SK-N-SH (cell line): ENCODE measurements at regions not wholly inside any gene's neighbourhood (a gene's known extent, or its start where the extent isn't known, plus 50 kb on each side); places are given as distances from the start of the nearest gene placed in this dataset.

Experiments used
- CTCF ChIP-seq: fragments of 200-600 bp; sonication (generic); IDR thresholded peaks from 2 replicates; pipeline ENCODE4 v1.6.1; 2017; ENCODE audit warnings: antibody characterized with exemption, mild to moderate bottlenecking, moderate library complexity
- EP300 ChIP-seq, 2 experiments: IDR thresholded peaks; 2 replicates each; pipeline versions ENCODE4 v1.4.0 to v1.6.1; 2012; ENCODE audit warnings: borderline replicate concordance in 1 of 2, low read depth in 1 of 2, low read length in 1 of 2
- FOXJ3 ChIP-seq: sonication (generic); formaldehyde crosslinking; IDR thresholded peaks from 2 replicates; pipeline ENCODE4 v1.5.1; 2020; ENCODE audit warnings: mild to moderate bottlenecking, missing genetic modification reagents
- JUND ChIP-seq: IDR thresholded peaks from 2 replicates; pipeline ENCODE4 v1.4.0; 2012
- MAX ChIP-seq: IDR thresholded peaks from 2 replicates; pipeline ENCODE4 v1.4.0; 2012; ENCODE audit warnings: low read depth
- MEF2A ChIP-seq: IDR thresholded peaks from 2 replicates; pipeline ENCODE4 v1.4.0; 2012; ENCODE audit warnings: low read depth, borderline replicate concordance
- NRF1 ChIP-seq: IDR thresholded peaks from 2 replicates; pipeline ENCODE4 v1.6.1; 2012; ENCODE audit warnings: low read depth, mild to moderate bottlenecking, low read length
- POLR2AphosphoS5 ChIP-seq: IDR thresholded peaks from 2 replicates; pipeline ENCODE4 v1.6.1; 2012; ENCODE audit warnings: low read depth, low read length
- RAD21 ChIP-seq: IDR thresholded peaks from 2 replicates; pipeline ENCODE4 v1.6.1; 2012; ENCODE audit warnings: mild to moderate bottlenecking, low read length
- REST ChIP-seq: IDR thresholded peaks from 2 replicates; pipeline ENCODE4 v1.6.1; 2012; ENCODE audit warnings: mild to moderate bottlenecking, low read depth, low read length, moderate library complexity
- RFX5 ChIP-seq: IDR thresholded peaks from 2 replicates; pipeline ENCODE4 v1.6.1; 2012; ENCODE audit warnings: mild to moderate bottlenecking, improper control_type of control experiment, low read length
- TAF1 ChIP-seq: IDR thresholded peaks from 2 replicates; pipeline ENCODE4 v1.6.1; 2012; ENCODE audit warnings: low read depth, mild to moderate bottlenecking, low read length, moderate library complexity, borderline replicate concordance

DNA sequence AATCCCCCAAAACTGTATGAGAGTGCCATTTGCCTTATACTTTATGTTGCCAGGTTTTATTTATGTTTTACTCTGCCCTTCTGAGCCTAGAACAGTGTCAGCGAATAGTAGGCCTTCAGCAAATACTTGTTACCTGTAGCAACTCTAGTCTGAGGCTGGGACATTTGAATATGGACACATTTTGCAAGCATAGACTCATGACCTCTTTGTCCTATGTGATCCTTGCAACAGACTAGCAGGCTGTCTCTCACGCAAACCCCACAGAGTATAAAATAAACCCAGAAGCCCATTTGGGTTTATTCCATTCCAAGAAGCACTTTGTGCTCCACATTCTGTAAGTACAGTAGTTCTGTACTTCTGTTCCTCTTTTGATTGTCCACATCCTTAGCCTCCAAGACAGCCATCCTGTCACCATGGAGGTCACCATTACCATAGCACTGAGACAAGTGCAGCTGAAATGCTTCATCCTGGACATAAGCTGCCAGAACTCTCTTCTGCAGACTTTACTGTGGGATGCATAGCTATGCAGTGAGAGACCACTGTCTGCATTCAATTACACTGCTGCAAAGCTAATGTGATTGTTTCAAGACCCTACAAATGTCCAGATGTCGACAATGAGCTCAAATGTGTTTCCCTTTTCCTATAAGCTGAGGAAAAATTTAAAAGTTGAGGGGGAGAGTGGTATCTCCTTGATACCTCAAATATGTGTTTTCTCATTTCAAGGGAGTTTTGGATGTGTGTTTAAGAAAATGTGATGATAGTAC lies 425.7 kb downstream of the PID1 start:
- TF ChIP-seq EP300 (IDR thresholded peaks at IDR 0.05; ENCODE audit: borderline replicate concordance in 1 of 2, low read depth in 1 of 2, low read length in 1 of 2), result no peak
- TF ChIP-seq CTCF, result no peak
- no peak for TF ChIP-seq MAX
- TF ChIP-seq TAF1, result no peak
- no peak for TF ChIP-seq NRF1
- no peak for TF ChIP-seq MEF2A
- no peak for TF ChIP-seq RFX5
- TF ChIP-seq JUND, result no peak
- TF ChIP-seq FOXJ3 (CRISPR knock-in tag), result no peak
- TF ChIP-seq POLR2AphosphoS5, result no peak
- TF ChIP-seq REST, result no peak
- TF ChIP-seq RAD21, result no peak
